Mesenchymal stem cell (in vitro differentiated cells and primary cell): ENCODE measurements at regions not wholly inside any gene's neighbourhood (a gene's known extent, or its start where the extent isn't known, plus 50 kb on each side); places are given as distances from the start of the nearest gene placed in this dataset.

Source experiments
- DNase-seq: peaks from one replicate; pipeline ENCODE4 v3.0.0-alpha.2; 2013
- H2AFZ ChIP-seq: one replicate; pipeline ENCODE4 v1.6.1; 2013; ENCODE audit warnings: low read depth, mild to moderate bottlenecking, control low read depth, inconsistent platforms, low read length, moderate library complexity
- H2AK5ac ChIP-seq: 2 replicates; pipeline ENCODE4 v1.6.1; 2013; ENCODE audit warnings: low read length, moderate library complexity, mild to moderate bottlenecking, inconsistent platforms; ENCODE audit not compliant: severe bottlenecking
- H2BK120ac ChIP-seq: one replicate; pipeline ENCODE4 v1.6.1; 2013; ENCODE audit warnings: low read depth, mild to moderate bottlenecking, inconsistent platforms, low read length, moderate library complexity
- H2BK12ac ChIP-seq, 2 experiments: one replicate each; pipeline ENCODE4 v1.6.1; 2013; ENCODE audit warnings: inconsistent platforms in 2 of 2, low read length in 2 of 2, mild to moderate bottlenecking in 2 of 2, moderate library complexity in 2 of 2, control low read depth in 1 of 2
- H2BK15ac ChIP-seq: one replicate; pipeline ENCODE4 v1.6.1; 2013; ENCODE audit warnings: mild to moderate bottlenecking, low read depth, inconsistent platforms; ENCODE audit not compliant: poor library complexity, severe bottlenecking
- H2BK5ac ChIP-seq: 2 replicates; pipeline ENCODE4 v1.6.1; 2013; ENCODE audit warnings: low read depth, mild to moderate bottlenecking, low read length, control low read depth, inconsistent platforms; ENCODE audit not compliant: poor library complexity, severe bottlenecking
- H3K14ac ChIP-seq, 2 experiments: one replicate each; pipeline ENCODE4 v1.6.1; 2013; ENCODE audit warnings: inconsistent platforms in 2 of 2, low read length in 2 of 2, control low read depth in 1 of 2, mild to moderate bottlenecking in 1 of 2, moderate library complexity in 1 of 2
- H3K18ac ChIP-seq, 2 experiments: one replicate each; pipeline ENCODE4 v1.6.1; 2013; ENCODE audit warnings: inconsistent platforms in 2 of 2, low read length in 2 of 2, control low read depth in 1 of 2, low read depth in 1 of 2, mild to moderate bottlenecking in 1 of 2
- H3K23ac ChIP-seq, 2 experiments: one replicate each; pipeline ENCODE4 v1.6.1; 2013; ENCODE audit warnings: inconsistent platforms in 2 of 2, low read length in 2 of 2, mild to moderate bottlenecking in 2 of 2, moderate library complexity in 2 of 2, control low read depth in 1 of 2
- H3K27ac ChIP-seq: 2 replicates; pipeline ENCODE4 v1.5.1; 2013; ENCODE audit warnings: mild to moderate bottlenecking, moderate library complexity, low read length, control low read depth, inconsistent platforms; ENCODE audit not compliant: poor library complexity, severe bottlenecking
- H3K27me3 ChIP-seq, 2 experiments: 2 replicates each; pipeline versions ENCODE4 v1.6.1 to v1.7.0; 2013; ENCODE audit warnings: low read length in 2 of 2, mild to moderate bottlenecking in 2 of 2, moderate library complexity in 2 of 2, control low read depth in 1 of 2, inconsistent platforms in 1 of 2; ENCODE audit not compliant: control insufficient read depth in 1 of 2, insufficient read depth in 1 of 2
- H3K36me3 ChIP-seq, 2 experiments: 2 replicates each; pipeline versions ENCODE4 v1.6.1 to v1.7.0; 2013; ENCODE audit warnings: low read length in 2 of 2, control low read depth in 1 of 2, inconsistent platforms in 1 of 2, low read depth in 1 of 2, mild to moderate bottlenecking in 1 of 2; ENCODE audit not compliant: insufficient read depth in 2 of 2, control insufficient read depth in 1 of 2
- H3K4ac ChIP-seq, 2 experiments: one replicate each; pipeline ENCODE4 v1.6.1; 2013; ENCODE audit warnings: inconsistent platforms in 2 of 2, low read length in 2 of 2, mild to moderate bottlenecking in 2 of 2, moderate library complexity in 2 of 2, control low read depth in 1 of 2, low read depth in 1 of 2
- H3K4me1 ChIP-seq: 2 replicates; pipeline ENCODE4 v1.6.1; 2013; ENCODE audit warnings: low read depth, low read length, control low read depth; ENCODE audit not compliant: control insufficient read depth, insufficient read depth
- H3K4me2 ChIP-seq: 2 replicates; pipeline ENCODE4 v1.6.1; 2013; ENCODE audit warnings: low read length, mild to moderate bottlenecking, inconsistent platforms; ENCODE audit not compliant: poor library complexity, severe bottlenecking
- H3K4me3 ChIP-seq, 2 experiments: 2 replicates each; pipeline versions ENCODE4 v1.5.1 to v1.7.0; 2013; ENCODE audit warnings: low read length in 2 of 2, mild to moderate bottlenecking in 2 of 2, control low read depth in 1 of 2, low read depth in 1 of 2; ENCODE audit not compliant: insufficient read depth in 1 of 2
- H3K79me1 ChIP-seq: replicated peaks from 2 replicates; pipeline ENCODE4 v1.6.1; 2013; ENCODE audit warnings: mild to moderate bottlenecking, control low read depth, low read length, inconsistent platforms; ENCODE audit not compliant: poor library complexity, severe bottlenecking
- H3K9ac ChIP-seq: 2 replicates; pipeline ENCODE4 v1.7.0; 2013; ENCODE audit warnings: mild to moderate bottlenecking, low read length, moderate library complexity
- H3K9me3 ChIP-seq: 2 replicates; pipeline ENCODE4 v1.7.0; 2013; ENCODE audit warnings: mild to moderate bottlenecking, low read length; ENCODE audit not compliant: control insufficient read depth
- H4K8ac ChIP-seq: one replicate; pipeline ENCODE4 v1.6.1; 2013; ENCODE audit warnings: inconsistent platforms, mild to moderate bottlenecking, low read length, moderate library complexity
- H4K91ac ChIP-seq: one replicate; pipeline ENCODE4 v1.6.1; 2013; ENCODE audit warnings: mild to moderate bottlenecking, low read length, inconsistent platforms
- WGBS: methylation state at CpG from one replicate; pipeline ENCODE4 v1.1.7; 2013; ENCODE audit warnings: mixed read lengths; 5-methylcytosine and 5-hydroxymethylcytosine counted together

GRCh38 chr6:51107769-51108203, 289.1 kb downstream of the TFAP2B start:
- no peak overlapping the region for H2AK5ac ChIP-seq
- no peak for DNase-seq
- H2BK5ac ChIP-seq: no peak overlapping the region
- H3K23ac ChIP-seq: no peak overlapping the region
- H3K27me3 ChIP-seq: no peaks in the 10 kb centered on the region
- H3K4me3 ChIP-seq: no peak overlapping the region
- no peak overlapping the region for H3K27ac ChIP-seq
- H3K9me3 ChIP-seq: no peaks in the 10 kb centered on the region
- H4K91ac ChIP-seq: no peak overlapping the region
- H3K14ac ChIP-seq: no peak overlapping the region
- no peak overlapping the region for H4K8ac ChIP-seq
- H3K9ac ChIP-seq: no peak overlapping the region
- WGBS: no CpG with 5 or more reads among the region's 2 CpGs
- no peak overlapping the region for H2BK120ac ChIP-seq
- H3K18ac ChIP-seq: no peak overlapping the region
- no peak overlapping the region for H2BK15ac ChIP-seq
- H3K36me3 ChIP-seq: no peaks in the 10 kb centered on the region
- no peak overlapping the region for H3K4ac ChIP-seq
- H2BK12ac ChIP-seq: no peak overlapping the region
- H3K79me1 ChIP-seq: no peaks in the 10 kb centered on the region
- H2AFZ ChIP-seq: no peak overlapping the region
- H3K4me2 ChIP-seq: no peak overlapping the region
- H3K4me1 ChIP-seq: no peaks in the 10 kb centered on the region

DNA sequence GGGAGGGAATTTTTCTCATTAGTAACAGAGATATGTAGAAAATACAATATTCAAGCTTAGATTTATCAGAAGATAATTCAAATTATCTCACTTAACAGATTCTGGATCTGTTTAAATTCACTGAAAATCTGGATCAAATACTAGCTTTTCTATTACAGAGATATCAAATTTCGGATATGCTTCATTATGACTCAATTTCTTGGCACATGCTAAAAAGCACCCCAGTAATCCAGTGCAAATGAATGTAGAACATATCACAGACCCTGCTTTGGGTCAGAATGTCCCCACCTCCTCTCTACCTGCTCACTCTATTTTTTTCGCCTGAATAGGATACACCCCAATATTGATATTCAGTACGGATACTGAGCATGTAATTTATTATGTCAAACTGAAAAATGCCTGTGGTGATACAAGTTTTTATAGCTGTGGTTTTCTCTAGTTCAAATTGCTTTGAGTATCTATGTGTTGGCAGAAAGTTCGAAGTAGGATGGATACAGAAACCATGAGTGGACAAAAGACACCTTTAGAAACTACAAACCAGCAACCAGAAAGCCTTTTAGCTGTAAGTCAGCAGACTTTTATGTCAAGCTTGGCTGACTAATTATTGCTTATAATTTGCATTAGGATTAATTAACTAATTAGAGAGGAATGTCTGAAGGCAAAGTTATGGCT, 290.0 kb downstream of the TFAP2B start:
- Histone ChIP-seq H3K36me3 (no peaks in the 10 kb centered on the region), H2BK15ac (no peak overlapping the region), H2AK5ac (no peak overlapping the region), H2BK120ac (no peak overlapping the region), H2BK12ac (no peak overlapping the region), H3K4ac (no peak overlapping the region), H3K14ac (no peak overlapping the region), H3K9ac (no peak overlapping the region), H3K18ac (no peak overlapping the region), H3K9me3 (no peaks in the 10 kb centered on the region), H3K27ac (no peak overlapping the region), H4K91ac (no peak overlapping the region), H2BK5ac (no peak overlapping the region), H3K4me3 (no peak overlapping the region), H3K23ac (no peak overlapping the region), H3K4me2 (no peak overlapping the region), H3K27me3 (no peaks in the 10 kb centered on the region), H3K79me1 (no peaks in the 10 kb centered on the region), H2AFZ (no peak overlapping the region), H3K4me1 (no peaks in the 10 kb centered on the region), H4K8ac (no peak overlapping the region)
- DNase-seq: no peak
- WGBS: 75% methylated on average over 2 of the region's 4 CpGs

DNA sequence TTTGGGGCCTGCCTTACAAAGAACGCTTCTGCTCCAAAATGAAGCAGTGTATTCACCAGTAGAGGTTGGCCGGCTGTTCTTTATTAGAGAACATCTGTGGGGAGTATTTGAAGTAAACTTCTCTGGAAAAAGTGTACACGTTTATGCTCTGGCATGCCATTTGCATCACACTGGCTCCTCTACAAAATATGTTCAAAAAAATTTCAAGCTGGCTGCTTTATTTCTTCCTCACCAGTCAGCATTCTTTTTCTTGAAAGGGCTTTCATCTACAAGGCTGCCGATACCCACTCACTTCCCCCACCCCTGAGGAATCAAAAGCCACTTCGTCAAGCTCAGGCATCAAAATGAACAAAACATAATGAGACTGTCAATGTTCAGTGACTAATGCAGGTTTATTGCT, 294.1 kb downstream of the TFAP2B start:
- H3K4me1 ChIP-seq: peaks cover 3% of the 10 kb centered on the region
- H4K8ac ChIP-seq: no peak overlapping the region
- H3K4me2 ChIP-seq: no peak overlapping the region
- H3K27ac ChIP-seq: no peak overlapping the region
- H3K4me3 ChIP-seq: no peak overlapping the region
- H2BK5ac ChIP-seq: no peak overlapping the region
- H3K9ac ChIP-seq: no peak overlapping the region
- no peak for DNase-seq
- H3K4ac ChIP-seq: no peak overlapping the region
- WGBS: 61% methylated on average over 3 of the region's 5 CpGs
- no peaks in the 10 kb centered on the region for H3K36me3 ChIP-seq
- H2AFZ ChIP-seq: no peak overlapping the region
- H2AK5ac ChIP-seq: no peak overlapping the region
- H3K18ac ChIP-seq: no peak overlapping the region
- no peak overlapping the region for H2BK12ac ChIP-seq
- H3K14ac ChIP-seq: no peak overlapping the region
- no peak overlapping the region for H3K23ac ChIP-seq
- no peak overlapping the region for H2BK120ac ChIP-seq
- no peak overlapping the region for H2BK15ac ChIP-seq
- no peaks in the 10 kb centered on the region for H3K9me3 ChIP-seq
- H4K91ac ChIP-seq: no peak overlapping the region
- H3K27me3 ChIP-seq: no peaks in the 10 kb centered on the region
- H3K79me1 ChIP-seq: no peaks in the 10 kb centered on the region

DNA sequence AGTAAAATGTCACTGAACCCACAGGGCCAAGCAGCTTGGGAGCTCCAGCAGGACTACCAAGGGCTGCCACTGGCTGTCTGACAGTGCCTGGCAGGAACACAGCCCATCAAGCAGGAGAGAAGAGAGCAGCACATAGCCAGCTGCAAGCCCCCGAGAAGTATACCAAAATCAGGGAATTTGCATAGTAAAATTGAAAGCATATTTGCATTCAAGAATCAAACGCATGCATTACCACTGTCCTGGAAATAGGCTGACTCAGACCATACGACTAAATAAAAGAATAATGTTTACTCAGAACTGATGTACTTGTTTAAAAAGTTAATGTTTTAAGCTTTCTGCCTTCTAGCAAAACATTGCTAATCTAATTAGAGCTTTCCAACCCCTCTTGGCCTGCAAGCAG, 298.1 kb downstream of the TFAP2B start:
- no peak overlapping the region for H2AK5ac ChIP-seq
- H3K14ac ChIP-seq: no peak overlapping the region
- H2BK12ac ChIP-seq: no peak overlapping the region
- H3K4ac ChIP-seq: no peak overlapping the region
- peaks cover 3% of the 10 kb centered on the region for H3K4me1 ChIP-seq
- no peaks in the 10 kb centered on the region for H3K9me3 ChIP-seq
- no peak overlapping the region for H3K18ac ChIP-seq
- H3K4me3 ChIP-seq: no peak overlapping the region
- H3K79me1 ChIP-seq: no peaks in the 10 kb centered on the region
- H3K27ac ChIP-seq: no peak overlapping the region
- no peak overlapping the region for H4K8ac ChIP-seq
- H2AFZ ChIP-seq: no peak overlapping the region
- no peak overlapping the region for H3K4me2 ChIP-seq
- no CpG with 5 or more reads among the region's 3 CpGs for WGBS
- no peak overlapping the region for H4K91ac ChIP-seq
- H3K36me3 ChIP-seq: no peaks in the 10 kb centered on the region
- no peak overlapping the region for H2BK15ac ChIP-seq
- H3K27me3 ChIP-seq: no peaks in the 10 kb centered on the region
- DNase-seq: no peak
- H2BK120ac ChIP-seq: no peak overlapping the region
- H3K23ac ChIP-seq: no peak overlapping the region
- no peak overlapping the region for H2BK5ac ChIP-seq
- no peak overlapping the region for H3K9ac ChIP-seq
